Right kidney (tissue), 1 donor: ENCODE measurements at regions not wholly inside any gene's neighbourhood (a gene's known extent, or its start where the extent isn't known, plus 50 kb on each side); places are given as distances from the start of the nearest gene placed in this dataset.

Experiments used
- DNase-seq: peaks from one replicate; pipeline ENCODE4 v3.0.0-alpha.2; 2016

DNA sequence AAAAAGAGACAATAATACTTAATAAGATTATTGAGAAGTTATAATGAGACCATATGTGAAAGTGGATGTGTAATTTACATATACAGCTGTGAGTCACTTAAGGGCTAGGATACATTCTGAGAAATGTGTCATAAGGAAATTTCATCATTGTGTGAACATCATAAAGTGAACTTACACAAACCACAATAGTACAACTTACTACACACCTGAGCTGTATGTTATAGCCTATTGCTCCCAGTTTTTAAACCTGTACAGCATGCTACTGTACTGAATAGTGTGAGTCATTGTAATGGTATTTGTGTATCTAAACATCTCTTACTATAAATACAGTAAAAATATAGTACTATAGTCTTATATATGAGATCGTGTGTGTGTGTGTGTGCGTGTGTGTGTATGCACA, 1420.3 kb upstream of the PIK3C3 start:
- no peak for DNase-seq

DNA sequence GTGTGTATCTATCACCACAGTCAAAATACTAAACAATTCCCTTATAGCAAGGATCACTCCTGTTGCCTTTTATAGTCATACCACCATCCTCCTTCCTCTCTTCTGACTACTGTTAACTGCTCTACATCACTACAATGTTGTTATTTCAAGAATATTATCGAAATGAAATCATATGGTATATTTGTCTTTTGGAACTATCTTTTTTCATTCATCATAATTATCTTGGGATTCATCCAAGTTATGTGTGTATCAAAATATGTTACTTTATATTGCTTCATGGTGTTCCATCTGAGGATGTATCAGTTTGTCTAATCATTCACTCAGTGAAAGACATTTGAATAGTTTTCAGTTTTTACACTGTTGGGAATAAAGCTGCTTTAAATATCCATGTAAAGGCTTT, 1423.0 kb upstream of the PIK3C3 start:
- DNase-seq, result no peak

DNA sequence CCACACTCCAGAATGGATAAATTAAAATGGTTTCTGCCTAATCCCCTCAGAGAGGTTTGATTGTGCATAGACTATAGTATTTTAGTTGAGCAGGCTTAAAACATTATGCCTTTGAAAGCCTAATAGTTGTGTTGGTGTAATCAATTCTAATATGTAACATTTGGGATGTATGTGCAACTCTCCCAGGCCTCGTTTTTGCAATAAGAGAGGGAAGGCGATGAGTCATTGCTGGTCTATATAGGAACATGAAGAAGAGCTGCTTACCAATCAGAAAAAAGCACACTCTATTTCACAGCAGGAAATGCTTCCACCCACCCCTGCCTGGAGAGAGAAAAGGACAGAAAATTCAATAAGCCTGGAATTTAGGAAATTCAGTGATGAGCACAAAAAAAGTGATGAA, 1424.0 kb upstream of the PIK3C3 start:
- no peak for DNase-seq

DNA sequence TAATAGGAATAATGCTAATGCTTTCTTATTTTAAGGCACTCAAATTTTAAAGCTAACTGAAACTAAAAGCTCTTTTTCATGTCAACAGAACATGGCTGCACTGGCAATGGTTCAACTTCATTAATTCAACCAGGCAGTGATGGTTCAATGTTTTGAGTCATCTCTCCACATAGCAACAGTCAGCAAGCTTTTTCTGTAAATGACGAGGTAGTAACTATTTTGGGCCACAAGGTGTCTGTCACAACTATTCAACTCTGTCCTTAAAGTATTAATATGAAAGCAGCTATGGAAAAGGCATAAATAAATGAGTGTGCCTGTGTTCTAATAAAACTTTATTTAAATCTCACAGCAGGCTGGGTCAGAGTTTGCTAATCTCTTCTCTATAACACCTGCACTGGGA, 1425.6 kb upstream of the PIK3C3 start:
- DNase-seq, result no peak

DNA sequence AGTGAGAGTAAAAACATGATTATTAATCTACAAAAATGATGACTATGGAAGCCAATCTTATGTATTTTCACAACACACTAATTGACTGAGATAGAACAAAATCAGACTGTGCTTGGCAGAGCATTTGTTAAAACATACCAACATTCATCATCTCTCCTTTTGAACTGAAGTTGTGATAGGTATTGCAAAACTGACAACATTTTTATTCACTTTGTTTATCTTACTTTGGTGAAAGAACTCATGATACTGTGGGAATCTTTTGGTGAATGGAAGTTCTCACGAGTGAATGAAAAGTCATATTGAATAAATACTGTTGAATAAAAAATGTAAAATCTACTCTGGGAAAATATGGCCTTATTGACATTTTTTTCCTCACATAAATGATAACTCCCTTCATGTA, 1430.2 kb upstream of the PIK3C3 start:
- no peak for DNase-seq

DNA sequence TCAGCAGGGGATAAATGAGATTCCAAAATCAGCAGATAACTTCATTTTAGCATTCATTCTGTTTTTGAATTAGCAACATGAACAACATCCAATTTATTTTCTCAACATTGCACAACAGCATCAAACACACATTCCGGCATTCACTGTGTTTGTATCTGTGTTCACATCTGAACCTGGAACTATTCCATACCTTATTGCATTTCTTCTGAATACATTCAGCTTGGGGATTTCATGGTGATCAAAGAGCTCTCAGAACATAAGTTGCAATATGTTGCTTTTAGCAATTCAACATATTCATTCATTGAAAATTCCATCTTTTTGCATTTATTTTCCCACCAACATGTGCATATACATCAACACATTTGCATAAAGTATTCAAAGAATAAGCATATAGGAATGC, 1431.7 kb upstream of the PIK3C3 start:
- no peak for DNase-seq

DNA sequence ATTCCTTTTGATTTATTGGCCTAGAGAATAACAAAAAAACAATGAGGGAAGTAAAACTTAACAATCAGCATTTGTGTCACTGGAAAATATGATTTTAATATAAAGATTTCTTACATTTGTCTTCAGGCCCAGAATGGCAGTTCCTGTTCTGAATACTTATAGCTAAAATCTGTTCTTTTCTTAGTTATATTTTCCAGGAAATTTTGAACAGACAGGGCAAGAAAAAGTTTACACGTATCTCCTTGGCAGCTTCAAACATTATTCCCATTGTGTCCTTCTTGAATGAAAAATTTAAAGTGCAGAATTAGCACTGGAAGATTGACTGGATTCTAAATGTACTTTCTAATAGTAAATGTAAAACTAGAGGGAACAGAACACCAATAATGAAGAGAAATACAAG, 1454.0 kb upstream of the PIK3C3 start:
- DNase-seq, result no peak

DNA sequence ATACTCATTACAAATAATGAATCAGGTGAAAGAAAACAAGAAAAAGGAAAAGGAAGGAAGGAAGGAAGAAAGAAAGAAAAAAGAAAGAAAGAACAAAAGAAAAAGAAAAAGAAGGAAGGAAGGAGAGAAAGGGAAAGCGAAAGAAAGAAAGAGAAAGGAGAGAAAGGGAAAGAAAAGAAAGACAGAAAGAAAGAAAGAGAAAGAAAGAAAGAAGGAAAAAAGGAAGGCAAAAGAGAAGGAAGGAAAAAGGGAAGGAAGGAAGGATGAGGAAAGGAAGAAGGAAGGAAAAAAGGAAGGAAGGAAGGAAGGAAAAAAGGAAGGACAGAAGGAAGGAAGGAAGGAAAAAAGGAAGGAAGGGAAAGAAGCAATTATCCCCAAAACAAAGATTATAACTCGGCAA, 1460.4 kb upstream of the PIK3C3 start:
- no peak for DNase-seq

DNA sequence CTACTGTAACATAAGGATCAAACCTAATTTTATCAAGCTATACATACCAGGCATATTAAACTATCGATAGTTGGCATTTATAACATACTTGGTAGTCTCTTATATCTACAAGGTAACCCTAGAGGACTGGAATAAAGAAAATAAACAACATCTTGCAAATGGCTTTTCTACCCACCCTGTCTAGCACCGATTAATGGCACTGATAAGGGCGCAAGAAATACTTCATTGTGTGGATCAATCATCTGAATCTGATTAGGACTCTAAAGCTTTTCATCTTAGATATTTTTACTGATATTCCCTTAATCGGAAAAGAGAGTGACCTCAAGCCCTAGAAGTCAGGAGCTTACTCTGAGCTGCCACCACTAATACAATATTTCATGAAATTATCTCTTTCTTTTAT, 1461.7 kb upstream of the PIK3C3 start:
- no peak for DNase-seq

DNA sequence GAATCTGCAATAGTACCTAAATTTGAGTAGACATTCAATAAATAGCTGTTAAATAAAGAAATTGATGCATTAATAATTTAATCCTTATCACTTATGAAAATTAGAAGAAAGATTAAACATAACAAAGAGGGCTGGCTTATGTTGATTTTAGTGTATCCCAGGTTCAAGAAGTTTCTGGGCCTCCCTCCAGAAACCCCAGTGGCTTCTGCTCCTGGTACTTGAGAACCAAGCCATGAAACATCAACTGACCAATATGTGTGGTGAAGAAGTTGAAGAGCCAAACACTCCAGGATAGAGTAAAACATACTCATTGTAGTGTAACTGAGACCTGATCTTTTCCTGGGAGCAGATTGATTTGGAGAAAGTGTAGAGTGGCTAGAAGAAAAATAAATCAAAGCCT, 1465.7 kb upstream of the PIK3C3 start:
- no peak for DNase-seq

DNA sequence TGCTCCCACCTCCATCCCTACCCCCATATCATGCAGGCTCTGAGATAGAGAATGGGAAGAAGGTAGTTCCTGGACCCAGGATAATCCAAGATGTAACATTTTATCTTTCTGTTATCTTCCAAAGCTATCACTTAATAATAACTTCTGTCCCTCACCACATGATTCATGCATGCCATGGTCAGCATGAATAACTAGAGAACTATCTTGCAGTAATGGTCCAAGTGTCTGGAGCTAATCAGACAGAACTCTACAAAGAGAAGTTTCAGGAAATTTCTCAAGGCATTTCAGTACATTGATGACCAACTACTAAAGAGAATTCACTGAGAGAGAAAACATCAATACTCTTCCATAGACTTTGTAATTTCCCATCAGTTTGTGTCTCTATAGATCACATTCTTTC, 1469.7 kb upstream of the PIK3C3 start:
- no peak for DNase-seq

DNA sequence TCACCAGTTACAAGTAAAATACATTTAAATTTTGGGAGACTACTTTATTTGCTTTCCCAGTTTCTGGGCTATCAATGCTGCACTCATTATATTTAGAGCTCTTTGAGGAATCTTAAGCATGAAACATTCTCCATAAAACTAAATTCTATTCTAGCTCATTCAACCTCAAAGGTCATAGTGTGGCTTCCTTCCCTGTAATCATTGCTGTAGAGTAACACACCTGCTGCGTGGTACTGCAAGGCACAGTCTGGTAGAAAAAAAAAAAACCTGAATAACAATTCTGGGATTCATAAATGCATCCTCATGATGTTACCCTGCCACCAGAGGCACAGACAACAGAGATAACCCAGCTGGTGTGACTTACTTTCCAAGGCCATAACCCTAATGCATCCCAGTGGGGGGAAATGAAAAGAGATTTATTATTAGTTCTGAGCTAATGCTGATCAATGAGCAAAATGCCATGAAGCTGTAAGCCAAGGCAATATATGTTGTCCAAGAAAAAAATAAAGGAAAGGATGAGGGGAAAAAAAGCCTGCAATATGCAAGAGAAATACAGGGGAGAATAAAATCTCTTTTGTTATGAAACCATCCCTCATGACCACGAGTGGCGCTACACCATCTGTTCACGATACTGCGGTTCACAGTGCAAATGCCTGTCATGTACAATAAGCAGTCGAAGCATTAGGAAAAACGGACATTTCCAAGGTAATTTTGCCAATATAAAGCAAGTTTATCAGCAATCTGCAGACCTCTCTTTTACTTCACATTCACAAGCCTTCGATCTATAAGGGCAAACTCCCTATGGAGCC, 1481.6 kb upstream of the PIK3C3 start:
- DNase-seq, result no peak

DNA sequence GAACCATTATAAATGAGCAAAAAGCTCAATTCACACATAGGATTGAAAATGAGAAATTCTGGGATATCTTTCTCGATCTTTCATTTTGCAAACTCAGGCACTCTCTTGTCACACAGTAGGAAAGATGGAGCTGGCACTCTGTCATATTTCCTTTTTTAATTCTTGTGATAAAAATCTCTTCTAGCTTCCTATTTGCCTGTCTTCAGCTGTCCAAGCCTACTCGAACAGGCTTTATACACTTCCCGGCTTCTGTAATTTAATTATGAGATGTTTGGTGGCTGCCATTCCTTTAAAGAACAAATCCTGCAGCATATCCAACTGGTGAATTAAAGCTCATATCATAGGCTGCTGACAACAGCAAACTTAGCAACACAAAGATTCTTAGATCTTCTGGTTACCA, 1484.3 kb upstream of the PIK3C3 start:
- no peak for DNase-seq

DNA sequence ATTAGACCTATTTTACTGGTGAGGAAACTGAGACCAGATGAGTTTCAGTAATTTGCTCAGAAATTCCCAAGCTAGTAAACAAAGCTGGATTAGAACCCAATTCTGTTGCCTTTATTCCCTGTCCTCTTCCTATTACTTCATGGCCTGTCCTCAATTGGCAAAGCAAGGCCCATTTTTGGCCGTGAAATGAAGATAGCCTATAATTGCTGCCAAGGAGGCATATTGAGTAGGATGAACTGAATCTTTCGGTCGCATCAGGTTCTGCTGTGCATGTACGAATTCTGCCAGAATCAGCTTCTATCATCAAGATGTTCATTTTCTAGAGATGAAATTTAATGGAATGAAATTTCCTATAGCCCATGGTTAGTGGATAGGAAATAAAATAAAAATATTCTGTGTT, 1485.2 kb upstream of the PIK3C3 start:
- no peak for DNase-seq

DNA sequence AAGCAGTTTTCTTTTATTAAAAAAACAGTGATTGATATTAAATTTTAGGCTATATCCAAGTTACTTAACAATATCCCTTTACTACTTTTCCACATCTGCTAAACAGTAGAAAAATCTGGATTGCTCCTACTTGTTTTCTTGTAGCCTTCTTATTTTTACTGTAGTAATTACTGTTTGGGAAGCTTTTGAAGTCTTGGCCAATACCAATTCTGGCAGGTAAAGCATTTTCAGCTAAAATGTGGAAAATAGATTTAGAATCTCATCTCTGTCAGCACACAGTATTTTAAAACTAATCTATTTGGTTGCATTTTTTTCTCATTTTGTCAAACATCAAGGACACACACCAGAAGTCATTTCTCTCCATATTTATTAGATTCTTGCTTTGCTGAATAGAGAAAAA, 1485.7 kb upstream of the PIK3C3 start:
- no peak for DNase-seq

DNA sequence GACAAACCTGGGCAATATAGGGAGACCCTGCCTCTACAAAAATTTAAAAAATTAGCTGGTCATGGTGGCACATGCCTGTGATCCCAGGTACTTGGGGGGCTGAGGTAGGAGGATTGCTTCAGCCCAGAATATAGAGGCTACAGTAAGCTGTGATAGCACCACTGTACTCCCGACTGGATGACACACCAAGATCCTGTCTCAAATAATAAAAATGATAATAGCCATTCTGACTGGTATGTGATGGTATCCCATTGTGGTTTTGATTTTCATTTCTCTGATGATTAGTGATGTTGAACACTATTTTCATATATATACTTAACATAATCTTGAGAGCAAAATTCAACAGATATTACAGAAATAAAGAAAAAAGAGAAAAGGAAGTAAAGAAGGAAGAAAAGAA, 1491.0 kb upstream of the PIK3C3 start:
- DNase-seq, result no peak

DNA sequence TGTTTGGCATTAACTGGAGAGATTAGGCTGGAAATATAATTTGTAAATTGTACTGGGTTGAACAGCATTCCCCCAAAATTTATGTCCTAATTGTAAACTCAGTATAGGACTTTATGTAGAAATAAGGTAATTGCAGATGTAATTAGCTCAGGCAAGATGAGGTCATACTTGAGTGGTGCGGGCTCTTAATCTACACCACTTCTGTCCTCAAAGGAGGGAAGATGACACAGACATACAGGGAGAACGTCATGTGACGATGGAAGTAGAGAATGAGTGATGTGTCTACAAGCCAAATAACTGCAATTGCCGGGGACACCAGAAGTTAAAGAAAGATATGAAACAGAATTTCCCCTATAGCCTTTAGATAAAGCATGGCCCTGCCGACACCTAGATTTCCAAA, 1501.1 kb upstream of the PIK3C3 start:
- no peak for DNase-seq

DNA sequence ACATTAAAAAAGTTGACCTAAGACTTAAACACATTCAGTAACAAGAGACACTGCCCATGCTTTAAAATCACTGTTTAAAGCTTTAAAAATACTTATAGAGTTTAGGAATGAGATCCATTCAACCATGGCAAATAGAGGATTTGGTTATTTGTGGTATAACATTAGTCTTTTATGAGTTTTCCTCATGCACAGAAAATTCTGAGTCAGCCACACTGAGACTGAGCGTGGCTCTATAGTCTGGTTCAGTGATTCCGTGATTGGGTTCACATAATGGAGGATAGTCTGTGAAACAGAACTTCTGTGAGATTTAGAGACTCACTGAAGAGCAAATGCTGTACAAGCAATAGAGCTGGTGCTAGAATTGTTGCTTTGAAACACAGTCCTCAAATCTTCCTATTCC, 1502.4 kb upstream of the PIK3C3 start:
- DNase-seq, result no peak

DNA sequence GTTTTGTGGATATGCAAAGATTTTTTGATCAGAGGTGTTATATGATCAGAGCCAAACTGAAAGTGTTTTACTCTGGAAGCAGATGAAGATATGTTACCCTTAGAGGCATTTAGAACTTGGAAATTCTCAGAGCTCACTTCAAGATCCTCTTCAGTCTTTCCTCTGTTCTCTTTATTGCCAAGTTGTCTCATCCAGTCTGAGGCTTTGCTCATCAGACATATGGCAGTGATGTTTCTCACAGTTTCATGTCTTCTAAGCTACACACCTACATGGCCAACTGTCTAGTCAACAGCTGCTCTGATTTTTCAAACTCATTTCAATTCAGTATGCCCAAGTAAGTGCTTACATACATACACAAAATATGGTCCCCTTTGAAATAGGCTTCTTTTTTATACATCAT, 1504.3 kb upstream of the PIK3C3 start:
- DNase-seq, result no peak

DNA sequence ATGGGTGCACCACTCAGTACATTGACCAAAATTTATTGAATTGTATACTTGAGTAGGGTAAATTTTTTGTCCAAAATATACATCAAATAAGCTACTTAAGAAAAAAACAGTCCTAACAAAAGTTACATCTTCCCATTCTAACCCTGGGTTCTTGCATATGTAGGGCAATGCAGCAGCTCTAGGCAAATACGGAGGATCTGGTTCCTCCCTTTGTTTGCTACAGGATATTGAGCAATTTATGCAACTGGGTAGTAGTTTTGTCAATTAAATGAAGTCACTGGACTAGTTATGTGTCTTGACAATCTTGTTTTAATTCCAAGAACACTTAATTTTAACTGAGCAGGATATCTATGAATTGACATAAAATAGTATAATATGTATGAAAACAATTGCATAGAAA, 1507.2 kb upstream of the PIK3C3 start:
- DNase-seq, result no peak

DNA sequence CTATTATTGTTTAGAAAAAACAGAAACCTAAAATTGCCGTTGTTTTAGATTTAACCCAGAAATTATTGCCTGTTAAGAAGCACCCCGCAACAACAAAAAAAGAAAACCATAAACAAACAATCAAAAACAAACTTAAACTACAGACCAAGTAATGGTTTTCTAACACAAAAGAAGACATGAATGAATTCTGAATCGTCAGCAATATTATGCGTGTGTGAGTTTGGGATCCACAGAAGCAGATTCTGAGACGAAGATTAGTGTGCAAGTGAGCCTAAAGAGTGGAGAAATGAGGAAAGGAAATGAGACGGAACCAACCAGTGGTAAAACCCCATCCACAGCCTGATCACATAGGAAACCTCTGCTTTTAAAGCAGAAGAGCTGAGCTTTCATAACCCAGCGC, 1514.9 kb upstream of the PIK3C3 start:
- DNase-seq, result no peak

DNA sequence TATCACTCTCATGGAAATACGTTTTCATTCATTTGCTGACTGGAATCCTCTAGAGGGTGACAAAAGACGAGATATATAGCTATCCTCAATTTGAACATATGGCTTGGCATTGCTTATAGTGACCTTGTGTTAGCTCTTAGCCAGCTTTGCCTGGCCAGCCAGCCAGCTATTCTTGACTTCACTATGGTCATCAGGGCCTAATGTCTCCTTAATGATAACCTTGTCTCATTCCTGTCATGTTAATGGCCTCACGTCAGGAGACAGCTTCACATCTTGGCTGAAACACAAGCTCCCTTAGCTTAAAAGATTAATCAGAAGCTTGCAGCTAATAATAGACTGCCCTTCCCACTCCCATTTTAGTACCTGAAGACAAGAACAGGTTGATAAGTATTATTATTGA, 1517.5 kb upstream of the PIK3C3 start:
- DNase-seq, result no peak

DNA sequence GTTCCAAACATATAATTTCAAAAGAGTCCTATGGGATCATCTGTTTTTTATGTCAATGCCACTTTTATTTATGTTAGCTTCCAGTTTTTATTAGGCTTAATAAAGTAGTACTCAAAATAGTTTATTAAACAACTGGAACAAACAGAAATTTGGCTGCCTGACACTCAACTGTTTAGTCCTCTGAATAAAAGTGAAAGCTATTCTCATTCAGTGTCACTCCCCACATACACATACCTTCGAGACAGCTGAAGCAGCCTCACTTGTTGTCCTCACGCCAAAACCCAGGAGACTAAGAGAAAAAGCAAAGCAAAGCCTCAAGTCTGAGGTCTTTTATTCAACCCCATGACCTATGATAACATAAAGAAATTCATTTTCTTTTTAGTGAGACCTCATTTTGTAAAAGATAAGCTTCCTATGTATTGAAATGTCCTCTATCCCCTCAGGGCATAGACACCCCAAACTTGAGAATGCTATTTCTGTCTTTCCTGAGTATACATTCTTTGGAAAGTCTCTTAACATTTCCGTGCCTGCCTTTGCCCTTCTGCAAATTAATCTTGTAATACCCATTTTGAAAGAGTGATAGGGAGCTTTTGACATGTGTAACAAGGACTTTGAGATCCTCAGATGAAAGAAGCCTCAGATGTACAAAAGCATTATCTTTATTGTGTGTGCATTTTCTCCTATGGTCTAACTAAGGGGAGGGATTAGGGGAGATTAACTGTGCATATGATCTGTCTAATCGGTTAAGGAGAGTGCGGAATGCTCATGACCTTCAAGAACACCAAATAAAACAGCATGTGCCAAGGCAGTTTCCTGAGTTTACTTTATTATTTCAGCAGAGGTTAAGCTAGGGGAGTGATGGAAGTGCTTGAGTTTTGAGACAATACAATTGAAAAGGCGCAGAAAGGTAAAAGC, 1523.7 kb upstream of the PIK3C3 start:
- DNase-seq, result no peak

DNA sequence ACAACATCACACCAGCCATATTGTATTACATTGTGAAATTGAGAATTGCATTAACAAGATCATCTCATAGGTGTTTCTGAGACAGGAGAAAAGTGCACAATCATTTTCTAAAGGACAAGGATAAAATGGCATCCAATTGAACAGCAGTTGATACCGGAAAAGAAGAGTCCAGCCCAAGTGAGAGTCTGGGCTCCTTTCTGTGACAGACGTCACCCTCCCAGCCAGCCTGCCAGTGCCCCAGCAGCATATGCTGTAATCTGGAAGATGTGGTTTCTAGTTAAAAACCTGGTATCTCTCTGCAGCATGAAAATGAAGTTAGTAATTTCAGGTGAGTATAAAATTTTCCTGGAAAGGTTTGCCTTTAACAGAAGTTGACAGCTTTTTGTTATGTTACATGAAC, 1531.7 kb upstream of the PIK3C3 start:
- DNase-seq, result no peak
